HK-2 (cell line): ENCODE measurements at regions not wholly inside any gene's neighbourhood (a gene's known extent, or its start where the extent isn't known, plus 50 kb on each side); places are given as distances from the start of the nearest gene placed in this dataset.
A peak's percentile ranks its signal among the peaks of the same experiment; 100 is the strongest.

Experiments used
- DNase-seq: peaks from one replicate; pipeline ENCODE4 v3.0.0-alpha.2; 2018; ENCODE audit not compliant: unreplicated experiment

DNA sequence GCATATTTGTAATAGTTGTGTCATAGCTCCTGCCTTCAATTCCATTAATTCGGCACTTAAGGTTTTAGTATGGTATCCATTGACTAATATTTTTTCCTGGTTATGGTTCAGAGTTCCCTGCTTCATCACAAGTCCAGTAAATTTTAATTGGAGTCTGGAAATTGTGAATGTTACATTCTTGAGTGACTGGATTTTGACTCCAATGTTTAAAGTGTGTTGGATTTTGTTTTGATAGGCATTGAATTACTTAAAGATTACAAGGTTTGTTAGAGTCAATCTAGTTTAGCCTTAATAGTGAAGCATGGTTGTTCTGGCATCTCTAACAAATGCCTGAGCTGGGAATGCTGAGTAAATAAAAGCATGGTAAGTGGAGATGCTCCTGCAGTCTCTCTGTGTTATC, 326.6 kb upstream of the IGFBP3 start:
- DNase-seq, result no peak

DNA sequence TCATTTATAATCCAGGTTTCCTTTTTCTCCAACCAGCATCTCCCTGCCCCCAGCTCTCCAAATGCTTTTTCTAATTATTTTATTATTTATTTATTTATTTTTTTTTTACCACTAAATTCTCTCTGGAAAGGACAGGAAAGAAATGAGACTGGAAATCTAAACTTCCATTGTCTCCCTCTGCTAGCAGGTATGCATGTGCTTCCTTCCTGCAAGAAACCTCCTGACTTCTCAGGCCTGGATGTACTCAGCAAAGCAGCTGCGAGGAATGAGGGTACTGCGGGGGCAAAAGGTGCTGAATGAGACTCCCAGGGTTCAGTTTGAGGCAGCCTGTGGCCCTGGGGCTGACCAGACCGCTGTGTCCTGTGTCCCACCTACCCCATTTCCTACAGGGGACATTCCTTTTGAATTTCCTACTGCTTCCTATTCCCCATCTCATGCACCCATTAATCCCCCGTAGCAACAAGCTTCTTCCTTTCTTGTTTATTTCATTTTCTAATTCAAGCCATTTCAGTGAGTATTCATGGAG, 324.6 kb upstream of the IGFBP3 start:
- no peak for DNase-seq

DNA sequence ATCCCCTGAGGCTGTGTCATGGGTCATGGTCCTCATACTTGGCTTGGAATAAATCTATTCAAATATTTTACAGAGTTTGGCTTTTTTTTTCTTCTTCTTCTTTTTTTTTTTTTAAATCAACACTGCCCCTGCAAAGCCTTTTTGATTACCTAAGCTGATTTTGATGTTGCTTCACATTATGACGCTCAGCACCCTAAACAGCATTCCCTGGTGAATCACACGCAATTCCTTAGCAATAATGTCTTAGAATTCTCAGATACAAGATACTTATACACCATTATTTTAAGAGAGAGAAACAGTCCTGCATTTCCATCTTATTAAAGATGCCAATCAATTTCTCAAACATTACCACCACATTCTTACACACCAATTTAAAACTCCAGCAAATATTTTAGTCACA, 323.7 kb upstream of the IGFBP3 start:
- DNase-seq, result no peak

GRCh38 chr7:46243406-46243805, 322.3 kb upstream of the IGFBP3 start:
- no peak for DNase-seq

DNA sequence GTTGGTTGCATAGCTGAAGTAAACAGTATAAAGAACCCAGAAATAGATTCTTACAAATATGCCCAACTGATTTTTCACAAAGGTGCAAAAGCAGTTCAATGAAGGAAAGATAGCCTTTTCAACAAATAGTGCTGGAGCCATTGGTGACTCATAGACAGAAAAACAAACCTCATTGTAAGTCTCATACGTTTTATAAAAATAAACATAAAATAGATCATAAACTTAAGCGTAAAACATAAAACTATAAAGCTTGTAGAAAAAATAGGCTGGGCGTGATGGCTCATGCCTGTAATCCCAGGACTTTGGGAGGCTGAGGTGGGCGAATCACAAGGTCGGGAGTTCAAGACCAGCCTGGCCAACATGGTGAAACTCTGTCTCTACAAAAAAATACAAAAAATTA, 318.8 kb upstream of the IGFBP3 start:
- no peak for DNase-seq

DNA sequence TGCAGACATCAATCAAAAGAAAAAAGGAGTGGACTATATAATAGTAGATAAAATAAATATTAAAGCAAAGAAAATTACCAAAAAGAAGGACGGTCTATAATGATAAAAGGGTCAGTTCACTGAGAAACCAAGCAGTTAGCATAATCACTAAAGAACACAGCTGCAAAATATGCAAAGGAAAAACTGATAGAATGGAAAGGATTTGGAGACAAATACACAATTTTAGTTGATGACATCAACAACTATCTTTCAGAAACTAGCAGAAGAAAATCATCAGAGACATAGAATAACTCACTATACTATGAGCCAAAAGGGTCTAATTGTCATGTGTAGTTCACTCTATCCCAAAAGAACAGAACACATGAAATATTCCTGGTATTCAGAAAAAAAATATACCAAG, 316.4 kb upstream of the IGFBP3 start:
- no peak for DNase-seq

- no peak for DNase-seq
Measured at GRCh38 chr7:46233585-46234329, 312.7 kb upstream of the IGFBP3 start.

DNA sequence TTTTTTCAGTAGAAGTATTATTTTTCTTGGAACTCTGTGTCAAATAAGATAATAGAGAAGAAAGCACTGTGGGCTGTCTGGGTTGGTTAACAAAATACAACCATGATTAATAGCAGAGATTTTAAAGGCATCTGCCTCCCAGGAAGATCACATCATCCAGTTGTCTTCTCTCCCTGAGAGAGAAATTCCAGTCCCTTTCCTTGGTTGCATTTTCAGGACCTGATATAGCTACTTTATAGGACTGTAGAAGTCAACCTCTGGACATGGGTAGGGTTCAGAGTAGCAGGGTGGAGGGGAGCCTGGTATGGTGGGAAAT, 309.9 kb upstream of the IGFBP3 start:
- no peak for DNase-seq

GRCh38 chr7:46230298-46230989, 309.4 kb upstream of the IGFBP3 start:
- DNase-seq, result no peak

DNA sequence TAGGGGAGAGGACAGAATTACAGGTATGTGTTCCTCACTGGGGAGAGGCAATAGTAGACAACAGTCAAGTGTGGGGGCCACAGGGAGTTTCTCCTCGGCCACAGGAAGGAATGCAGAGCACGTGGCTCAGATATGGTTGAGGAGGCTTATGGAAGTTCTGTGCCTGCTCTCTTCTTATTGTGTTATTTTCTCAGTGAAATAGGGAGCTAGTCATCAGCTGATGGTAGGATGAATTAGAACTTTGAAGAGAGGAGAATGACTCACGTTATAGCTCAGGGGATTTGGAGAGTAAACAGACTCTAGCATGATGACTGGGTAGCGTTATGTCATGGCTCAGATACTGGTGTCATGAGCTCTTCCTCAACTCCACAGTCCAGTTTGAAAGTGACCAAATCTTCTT, 308.3 kb upstream of the IGFBP3 start:
- DNase-seq, result no peak

DNA sequence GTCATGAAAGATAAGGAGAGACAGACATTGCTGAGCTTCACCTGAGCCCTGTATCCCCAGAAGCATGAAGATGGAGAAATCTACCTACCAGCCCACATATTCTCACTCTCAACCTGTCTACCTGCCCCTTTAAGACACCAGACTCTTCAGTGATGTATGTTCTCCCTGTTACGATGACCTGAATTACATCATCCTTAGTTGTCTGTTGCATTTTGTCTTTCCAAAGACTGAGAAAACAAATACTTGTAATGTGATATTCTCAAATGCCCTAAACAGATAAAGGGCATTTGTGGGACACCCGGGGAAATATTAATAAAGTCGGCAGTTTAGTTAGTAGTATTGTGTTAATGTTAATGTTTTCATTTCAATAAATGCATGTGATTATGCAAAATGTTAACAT, 305.8 kb upstream of the IGFBP3 start:
- no peak for DNase-seq

- DNase-seq, result no peak
Measured at GRCh38 chr7:46224363-46224762, 303.3 kb upstream of the IGFBP3 start.

- peak; percentile 69 for DNase-seq
Measured at GRCh38 chr7:46220066-46220630, 299.1 kb upstream of the IGFBP3 start.

DNA sequence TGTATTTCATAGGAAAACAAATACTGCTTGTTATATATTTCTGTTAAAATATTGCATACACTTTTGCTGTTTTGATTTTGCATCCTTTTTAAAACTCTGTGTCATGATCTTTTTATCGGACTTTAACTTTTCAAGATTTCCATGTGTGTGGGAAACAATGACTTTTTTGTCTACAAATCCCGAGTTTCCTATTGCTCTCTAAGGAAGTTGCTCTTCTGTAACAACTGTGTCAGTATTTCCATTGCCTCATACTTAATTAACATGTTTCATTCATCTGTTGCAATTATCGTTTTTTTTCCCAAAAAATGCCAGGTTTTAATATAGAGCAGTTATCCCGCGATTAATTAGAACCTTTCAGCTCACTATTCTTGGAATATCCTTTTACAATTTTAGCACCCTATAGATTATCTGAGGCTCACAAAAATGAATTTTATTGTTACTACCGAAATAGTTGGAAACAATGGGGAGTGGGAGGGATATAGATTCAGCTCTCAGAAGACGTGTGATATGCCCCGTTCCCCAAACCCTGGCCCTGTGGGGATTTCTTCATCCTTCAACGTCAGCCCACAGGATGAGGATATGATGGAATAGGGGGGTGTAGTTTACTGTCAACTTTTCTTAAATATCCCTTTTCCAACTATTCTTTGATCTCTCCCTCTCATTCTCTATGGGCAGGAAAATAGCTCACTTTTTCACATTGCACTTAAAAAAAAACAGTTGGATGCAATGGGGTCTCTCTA, 297.6 kb upstream of the IGFBP3 start:
- no peak for DNase-seq

GRCh38 chr7:46215987-46216567, 295.0 kb upstream of the IGFBP3 start:
- no peak for DNase-seq

DNA sequence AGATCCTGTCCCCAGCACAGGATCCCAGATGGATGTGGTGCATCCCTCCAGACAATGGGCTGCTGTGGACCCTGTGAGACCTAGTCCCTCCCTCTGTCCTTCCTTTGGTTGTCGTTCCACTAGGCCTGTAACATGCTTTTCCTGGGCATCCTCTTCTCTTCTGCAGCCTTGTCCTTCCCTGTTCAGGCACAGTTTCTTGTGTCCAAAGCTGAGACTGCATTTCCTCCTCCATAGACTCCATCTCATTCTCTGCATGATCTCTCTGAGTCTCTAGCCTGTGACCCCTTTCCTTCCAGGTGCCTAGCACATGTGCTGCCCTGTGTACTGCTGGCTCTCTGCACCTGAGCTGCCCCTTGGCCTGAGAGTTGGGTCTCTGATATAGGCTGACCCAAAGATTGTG, 293.5 kb upstream of the IGFBP3 start:
- DNase-seq, result no peak

DNA sequence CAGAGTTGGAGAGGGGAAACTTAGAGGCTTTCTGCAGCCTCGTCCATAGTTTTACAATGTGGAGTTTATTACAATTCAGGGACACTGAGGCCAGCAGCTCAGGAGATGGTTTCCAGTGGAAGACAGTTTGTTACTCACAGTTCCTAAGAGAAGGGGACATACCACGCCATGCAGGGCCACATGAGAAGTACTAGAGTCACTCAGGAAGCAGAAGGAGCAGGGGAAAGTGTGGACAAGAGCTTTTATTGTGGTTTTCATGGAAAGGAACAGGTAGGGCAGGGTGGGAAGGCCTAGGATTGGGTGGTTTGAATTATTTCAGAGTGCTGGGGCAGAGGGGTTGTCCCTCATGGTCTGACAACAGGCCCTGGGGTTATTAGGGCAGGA, 292.1 kb upstream of the IGFBP3 start:
- DNase-seq, result no peak

- DNase-seq, result no peak
Measured at GRCh38 chr7:46212425-46213153, 291.5 kb upstream of the IGFBP3 start.

GRCh38 chr7:46210467-46210866, 289.4 kb upstream of the IGFBP3 start:
- DNase-seq, result no peak

- no peak for DNase-seq
Measured at GRCh38 chr7:46209611-46210388, 288.7 kb upstream of the IGFBP3 start.
